ENCODE measurements at regions not wholly inside any gene's neighbourhood (a gene's known extent, or its start where the extent isn't known, plus 50 kb on each side); places are given as distances from the start of the nearest gene placed in this dataset.
A peak's percentile ranks its signal among the peaks of the same experiment; 100 is the strongest.
"Not testable (repeated sequence)": the region's sequence is repeated elsewhere in the genome, so short reads cannot be mapped to it uniquely, and the experiment has no call there.

DNA sequence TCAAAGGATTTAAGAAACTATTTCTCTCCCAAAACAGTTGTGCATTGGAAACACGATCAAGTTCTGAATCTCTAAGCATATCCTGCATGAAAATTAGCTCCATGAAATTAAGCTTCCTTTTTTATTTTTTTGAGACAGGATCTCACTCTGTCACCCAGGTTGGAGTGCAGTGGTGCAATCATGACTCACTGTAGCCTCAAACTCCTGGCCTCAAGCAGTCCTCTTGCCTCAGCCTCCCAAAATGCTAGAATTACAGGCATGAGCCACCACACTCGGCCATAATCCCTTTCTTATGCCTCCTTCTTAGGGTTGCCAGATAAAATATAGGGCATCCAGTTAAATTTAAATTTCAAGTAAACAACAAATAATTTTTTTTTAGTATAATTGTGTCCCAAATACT is 124.4 kb downstream of the ARL4C start:
- peak overlapping the region; percentile 81 for H3K4me3 Mint-ChIP-seq
- peaks cover 4% of the 10 kb centered on the region for H3K9me3 Mint-ChIP-seq
- no peaks in the 10 kb centered on the region for H3K27me3 Mint-ChIP-seq
- H3K36me3 Mint-ChIP-seq, result peaks cover 2% of the 10 kb centered on the region
- H3K27ac Mint-ChIP-seq, result peak overlapping the region; percentile 93
- H3K4me1 Mint-ChIP-seq, result peaks cover 86% of the 10 kb centered on the region

DNA sequence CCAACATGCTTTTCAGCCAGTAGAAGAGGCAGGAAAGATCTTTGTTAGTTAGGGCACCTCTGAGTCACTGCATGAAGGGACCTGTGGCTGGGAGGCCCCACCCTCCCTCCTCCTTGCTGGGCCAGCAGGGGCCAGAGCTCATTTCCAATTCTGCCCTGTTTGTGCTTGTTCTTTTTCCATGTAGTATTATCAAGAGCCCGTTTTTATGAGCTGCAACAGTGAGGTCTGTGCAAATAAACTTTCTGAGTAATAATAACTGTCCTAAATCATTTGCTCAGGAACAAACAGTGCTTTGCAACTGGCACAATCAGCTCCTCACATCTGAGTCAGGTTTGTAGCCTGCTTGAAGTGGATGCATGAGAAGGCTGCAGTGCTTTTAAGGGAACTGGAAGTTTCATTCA is 128.0 kb downstream of the ARL4C start:
- H3K4me1 Mint-ChIP-seq, result peaks cover 85% of the 10 kb centered on the region
- peak overlapping the region; percentile 38 for H3K4me3 Mint-ChIP-seq
- H3K27ac Mint-ChIP-seq, result peak overlapping the region; percentile 63
- peaks cover 4% of the 10 kb centered on the region for H3K9me3 Mint-ChIP-seq
- H3K27me3 Mint-ChIP-seq, result no peaks in the 10 kb centered on the region
- H3K36me3 Mint-ChIP-seq, result peaks cover 3% of the 10 kb centered on the region

DNA sequence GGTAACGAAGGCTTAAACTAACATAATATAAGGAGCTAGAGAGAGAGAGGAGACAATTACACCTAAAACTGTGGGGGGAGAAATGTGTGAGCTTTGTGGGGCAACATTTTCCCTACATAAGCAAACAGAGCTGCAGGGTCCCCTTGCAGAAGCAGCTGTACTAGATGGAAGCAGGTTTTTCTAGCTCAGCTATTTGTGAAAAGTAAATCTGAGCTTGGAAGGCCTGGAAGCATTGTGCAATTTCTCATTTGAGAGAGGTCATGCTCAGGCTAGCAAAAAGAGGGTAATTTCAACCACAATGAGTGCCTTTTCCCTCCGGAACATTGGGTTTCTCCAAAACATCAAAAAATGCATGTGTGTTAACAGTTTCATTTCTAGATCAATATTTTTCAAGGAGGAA is 130.0 kb downstream of the ARL4C start:
- H3K4me1 Mint-ChIP-seq, result peaks cover 76% of the 10 kb centered on the region
- peak overlapping the region; percentile 94 for H3K27ac Mint-ChIP-seq
- peak overlapping the region; percentile 27 for H3K4me3 Mint-ChIP-seq
- peaks cover 1% of the 10 kb centered on the region for H3K36me3 Mint-ChIP-seq
- H3K27me3 Mint-ChIP-seq, result no peaks in the 10 kb centered on the region
- H3K9me3 Mint-ChIP-seq, result no peaks in the 10 kb centered on the region

DNA sequence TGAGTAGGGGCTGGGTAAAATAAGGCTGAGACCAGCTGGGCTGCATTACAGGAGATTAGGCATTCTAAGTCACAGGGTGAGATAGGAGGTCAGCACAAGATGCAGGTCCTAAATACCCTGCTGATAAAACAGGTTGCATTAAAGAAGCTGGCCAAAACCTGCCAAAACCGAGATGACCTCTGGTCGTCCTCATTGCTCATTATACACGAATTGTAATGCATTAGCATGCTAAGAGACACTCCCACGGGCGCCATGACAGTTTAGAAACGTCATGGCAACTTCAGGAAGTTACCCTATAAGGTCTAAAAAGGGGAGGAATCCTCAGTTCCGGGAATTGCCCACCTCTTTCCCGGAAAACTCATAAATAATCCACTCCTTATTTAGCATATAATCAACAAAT is 132.2 kb downstream of the ARL4C start:
- Mint-ChIP-seq H3K9me3 (no peaks in the 10 kb centered on the region), H3K27me3 (no peaks in the 10 kb centered on the region), H3K36me3 (peaks cover 1% of the 10 kb centered on the region), H3K4me3 (no peak overlapping the region), H3K27ac (no peak overlapping the region), H3K4me1 (peaks cover 72% of the 10 kb centered on the region)

DNA sequence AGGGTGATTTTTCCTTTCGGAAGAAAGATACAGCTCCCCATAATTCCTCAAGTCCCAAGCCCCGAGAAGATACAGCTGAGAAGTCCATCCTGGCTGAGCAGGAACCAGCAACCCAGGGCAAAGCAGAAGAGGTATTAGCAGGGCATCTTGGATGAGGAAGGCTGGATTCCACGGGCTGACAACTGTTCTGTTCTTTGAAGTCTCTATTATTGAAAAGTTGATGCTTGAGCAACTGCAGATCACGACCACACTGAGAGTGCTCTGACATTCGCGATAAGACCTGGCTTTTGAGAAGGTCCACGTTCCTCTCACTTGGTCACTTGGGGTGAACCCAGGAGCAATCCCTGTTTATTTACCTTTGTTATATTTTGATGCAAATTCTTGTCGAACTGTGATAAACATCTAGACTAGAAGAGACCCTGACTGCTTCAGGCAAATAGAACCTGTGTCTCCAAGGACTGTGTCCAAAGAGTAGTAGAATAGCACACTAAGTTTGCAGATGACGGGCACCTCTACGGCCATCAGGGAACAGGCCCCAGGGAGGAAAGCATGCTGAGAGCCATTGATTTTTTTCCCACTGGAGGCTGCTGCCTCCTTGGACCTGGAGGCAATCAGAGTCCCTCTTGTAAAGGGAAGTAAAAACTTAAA is 133.1 kb downstream of the ARL4C start:
- H3K36me3 Mint-ChIP-seq, result peaks cover 1% of the 10 kb centered on the region
- H3K4me1 Mint-ChIP-seq, result peaks cover 68% of the 10 kb centered on the region
- no peak overlapping the region for H3K27ac Mint-ChIP-seq
- H3K4me3 Mint-ChIP-seq, result no peak overlapping the region
- H3K9me3 Mint-ChIP-seq, result peaks cover 6% of the 10 kb centered on the region
- H3K27me3 Mint-ChIP-seq, result no peaks in the 10 kb centered on the region

DNA sequence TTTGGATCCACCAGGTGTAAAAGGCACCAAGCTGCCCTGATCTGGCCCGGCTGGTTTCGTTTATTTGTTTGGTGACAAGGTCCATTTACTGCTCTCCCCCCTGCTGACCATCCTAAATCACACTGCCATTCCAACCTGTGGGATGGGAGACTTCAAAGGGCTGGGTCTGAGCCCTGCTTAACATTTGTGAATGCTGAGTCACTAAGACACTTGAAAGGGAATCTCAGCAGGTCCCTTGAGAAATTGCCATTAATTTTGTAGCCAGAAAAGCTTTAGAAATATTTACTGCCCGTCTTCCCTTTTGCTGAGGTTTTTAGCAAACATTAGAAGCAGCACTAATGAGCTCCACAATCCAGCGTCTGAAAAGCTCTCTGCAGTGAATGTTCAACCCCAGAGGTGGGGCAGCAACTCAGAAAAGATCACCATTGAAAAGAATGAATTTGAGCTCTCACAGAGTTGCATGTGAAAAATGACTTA is 133.8 kb downstream of the ARL4C start:
- Mint-ChIP-seq H3K9me3 (peaks cover 6% of the 10 kb centered on the region), H3K27me3 (no peaks in the 10 kb centered on the region)

DNA sequence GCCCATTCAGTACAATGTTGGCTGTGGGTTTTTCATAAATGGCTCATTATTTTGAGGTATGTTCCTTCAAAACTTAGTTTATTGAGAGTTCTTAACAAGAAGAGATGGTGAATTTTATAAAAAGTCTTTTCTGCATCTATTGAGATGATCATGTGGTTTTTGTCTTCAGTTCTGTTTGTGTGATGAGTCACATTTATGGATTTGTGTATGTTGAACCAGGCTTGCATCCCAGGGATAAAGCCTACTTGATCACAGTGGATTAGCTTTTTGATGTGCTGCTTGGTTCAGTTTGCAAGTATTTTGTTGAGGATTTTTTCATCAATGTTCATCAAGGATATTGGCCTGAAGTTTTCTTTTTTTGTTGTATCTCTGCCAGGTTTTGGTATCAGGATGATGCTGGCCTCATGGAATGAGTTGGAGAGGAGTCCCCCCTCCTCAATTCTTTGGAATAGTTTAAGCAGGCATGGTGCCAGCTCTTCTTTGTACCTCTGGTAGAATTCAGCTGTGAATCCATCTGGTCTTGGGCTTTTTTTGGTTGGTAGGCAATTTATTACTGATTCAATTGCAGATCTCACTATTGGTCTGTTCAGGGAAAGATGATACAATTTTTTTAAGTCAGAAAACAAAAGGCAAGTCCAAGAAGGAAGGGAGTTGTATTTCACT is 136.4 kb downstream of the ARL4C start:
- H3K36me3 Mint-ChIP-seq, H3K27me3 Mint-ChIP-seq, H3K4me3 Mint-ChIP-seq, H3K27ac Mint-ChIP-seq, H3K9me3 Mint-ChIP-seq: not testable (repeated sequence)
- H3K4me1 Mint-ChIP-seq, result peaks cover 57% of the 10 kb centered on the region

More for the DNA sequence above, 133.8 kb downstream of the ARL4C start:
- H3K27ac Mint-ChIP-seq, result peak overlapping the region; percentile 47
- H3K4me1 Mint-ChIP-seq, result peaks cover 61% of the 10 kb centered on the region
- no peak overlapping the region for H3K4me3 Mint-ChIP-seq
- H3K36me3 Mint-ChIP-seq, result peaks cover 1% of the 10 kb centered on the region

DNA sequence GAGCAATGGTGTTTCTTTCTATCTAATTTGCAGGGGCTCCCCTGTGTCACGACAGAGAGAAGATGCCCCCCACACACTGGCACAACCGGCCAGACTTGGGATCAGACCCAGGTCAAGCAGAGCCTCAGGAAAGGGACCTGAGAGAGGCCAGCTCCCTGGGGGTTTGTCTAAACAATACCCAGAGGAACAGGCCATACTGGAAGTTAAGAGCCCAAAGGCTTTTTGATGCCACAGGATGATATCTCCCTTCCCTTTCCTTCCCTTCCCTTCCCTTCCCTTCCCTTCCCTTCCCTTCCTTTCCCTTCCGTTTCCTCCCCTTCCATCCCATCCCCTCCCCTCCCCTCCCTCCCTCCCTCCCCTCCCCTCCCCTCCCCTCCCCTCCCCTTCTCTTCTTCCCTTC is 139.2 kb downstream of the ARL4C start:
- Mint-ChIP-seq H3K27me3 (no peaks in the 10 kb centered on the region), H3K36me3 (peaks cover 4% of the 10 kb centered on the region), H3K4me1 (peaks cover 48% of the 10 kb centered on the region), H3K27ac (no peak overlapping the region), H3K9me3 (peaks cover 13% of the 10 kb centered on the region), H3K4me3 (no peak overlapping the region)

DNA sequence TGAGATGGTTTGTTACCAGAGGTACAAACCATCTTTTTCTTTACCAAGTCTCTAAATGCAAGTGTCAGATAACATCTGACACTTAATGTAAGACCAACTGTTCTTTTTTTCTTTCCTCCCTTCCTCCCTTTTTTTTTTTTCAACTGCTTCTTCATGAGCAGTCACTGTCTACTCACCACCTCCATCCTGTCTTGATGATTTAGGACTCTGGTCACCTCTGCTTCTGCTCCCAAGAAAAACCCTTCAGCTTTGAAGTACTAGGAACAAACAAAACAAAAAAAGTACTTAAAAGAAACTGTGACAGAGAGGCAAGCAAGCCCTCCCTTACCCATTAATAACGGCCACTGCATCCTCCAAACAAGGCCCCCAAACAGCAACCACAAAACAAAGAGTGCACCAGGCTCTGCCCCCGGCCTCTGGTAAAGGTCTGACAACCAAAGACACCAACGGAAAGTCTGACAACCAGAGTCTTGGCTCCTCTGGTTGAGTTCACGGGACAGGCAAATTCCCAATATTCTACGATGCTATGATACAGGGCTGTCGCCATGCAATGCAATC is 141.0 kb downstream of the ARL4C start:
- peaks cover 41% of the 10 kb centered on the region for H3K4me1 Mint-ChIP-seq
- no peaks in the 10 kb centered on the region for H3K27me3 Mint-ChIP-seq
- H3K9me3 Mint-ChIP-seq, result peaks cover 18% of the 10 kb centered on the region
- H3K27ac Mint-ChIP-seq, result no peak overlapping the region
- no peak overlapping the region for H3K4me3 Mint-ChIP-seq
- peaks cover 4% of the 10 kb centered on the region for H3K36me3 Mint-ChIP-seq

DNA sequence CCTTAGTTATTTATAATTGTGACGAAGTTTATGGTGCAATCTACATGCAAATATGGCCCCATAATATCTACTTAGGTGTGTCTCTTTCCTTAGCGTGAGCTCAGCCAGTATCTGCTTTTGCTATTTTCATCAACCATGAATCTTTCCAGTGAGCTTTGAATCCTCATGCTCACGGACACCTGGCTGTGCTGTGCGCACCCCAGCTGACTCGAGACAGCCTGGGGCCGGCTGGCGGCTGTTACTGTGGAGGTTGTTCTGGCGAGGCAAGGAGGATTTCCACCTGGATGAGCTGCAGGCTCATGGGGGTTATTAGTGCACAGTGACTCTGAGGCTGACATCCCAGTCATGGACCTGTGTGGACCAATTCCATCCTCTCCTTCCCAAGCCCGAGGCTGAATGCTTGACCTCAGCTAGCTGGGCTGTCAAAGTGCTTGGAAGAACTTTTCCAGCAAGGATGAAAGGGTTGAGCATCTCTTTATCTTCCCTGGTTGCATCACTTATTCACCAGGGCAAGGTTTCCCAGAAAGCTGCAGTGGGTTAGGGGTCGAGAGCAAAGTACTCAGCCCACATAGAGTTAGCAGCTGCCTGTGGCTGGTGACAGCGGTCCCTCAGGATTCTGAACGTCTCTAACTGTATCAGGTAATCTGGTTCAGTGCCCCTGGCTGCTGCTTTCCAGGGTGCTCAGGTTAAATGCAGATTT is 141.7 kb downstream of the ARL4C start:
- Mint-ChIP-seq H3K36me3 (peaks cover 4% of the 10 kb centered on the region), H3K27ac (no peak overlapping the region), H3K27me3 (no peaks in the 10 kb centered on the region), H3K4me1 (peaks cover 34% of the 10 kb centered on the region), H3K9me3 (peaks cover 18% of the 10 kb centered on the region), H3K4me3 (no peak overlapping the region)

DNA sequence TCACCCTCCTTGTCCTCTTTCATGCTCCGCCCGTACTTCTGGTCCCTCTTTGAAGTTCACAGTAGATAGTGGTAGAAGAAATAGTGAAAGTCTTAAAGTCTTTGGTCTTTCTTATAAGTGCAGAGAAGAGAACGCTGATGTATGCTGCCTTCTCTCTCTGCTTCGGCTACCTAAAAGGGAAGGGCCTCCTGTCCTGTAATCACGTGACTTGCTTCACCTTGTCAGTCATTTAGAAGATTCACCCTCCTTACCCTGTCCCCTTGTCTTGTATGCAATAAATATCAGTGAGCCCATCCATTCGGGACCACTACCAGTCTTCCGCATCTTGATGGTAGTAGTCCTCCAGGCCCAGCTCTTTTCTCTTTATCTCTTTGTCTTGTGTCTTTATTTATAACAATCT is 144.6 kb downstream of the ARL4C start:
- peaks cover 38% of the 10 kb centered on the region for H3K4me1 Mint-ChIP-seq
- H3K27me3 Mint-ChIP-seq, result no peaks in the 10 kb centered on the region
- H3K4me3 Mint-ChIP-seq, result no peak overlapping the region
- no peak overlapping the region for H3K27ac Mint-ChIP-seq
- peaks cover 4% of the 10 kb centered on the region for H3K36me3 Mint-ChIP-seq
- peaks cover 11% of the 10 kb centered on the region for H3K9me3 Mint-ChIP-seq

DNA sequence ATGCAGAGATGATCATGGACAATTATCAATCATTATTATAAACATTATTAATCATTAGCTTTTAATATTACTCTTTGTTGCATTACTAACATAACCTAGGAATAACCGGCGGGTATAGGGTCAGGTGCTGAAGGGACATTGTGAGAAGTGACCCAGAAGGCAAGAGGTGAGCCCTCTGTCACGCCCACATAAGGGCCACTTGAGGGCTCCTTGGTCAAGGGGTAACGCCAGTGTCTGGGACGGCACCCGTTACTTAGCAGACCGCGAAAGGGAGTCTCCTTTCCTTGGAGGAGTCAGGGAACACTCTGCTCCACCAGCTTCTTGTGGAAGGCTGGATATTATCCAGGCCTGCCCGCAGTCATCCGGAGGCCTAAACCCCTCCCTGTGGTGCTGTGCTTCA is 145.0 kb downstream of the ARL4C start:
- not testable (repeated sequence) for H3K36me3 Mint-ChIP-seq, H3K27ac Mint-ChIP-seq, H3K27me3 Mint-ChIP-seq, H3K4me3 Mint-ChIP-seq
- peaks cover 40% of the 10 kb centered on the region for H3K4me1 Mint-ChIP-seq
- H3K9me3 Mint-ChIP-seq, result peaks cover 11% of the 10 kb centered on the region

DNA sequence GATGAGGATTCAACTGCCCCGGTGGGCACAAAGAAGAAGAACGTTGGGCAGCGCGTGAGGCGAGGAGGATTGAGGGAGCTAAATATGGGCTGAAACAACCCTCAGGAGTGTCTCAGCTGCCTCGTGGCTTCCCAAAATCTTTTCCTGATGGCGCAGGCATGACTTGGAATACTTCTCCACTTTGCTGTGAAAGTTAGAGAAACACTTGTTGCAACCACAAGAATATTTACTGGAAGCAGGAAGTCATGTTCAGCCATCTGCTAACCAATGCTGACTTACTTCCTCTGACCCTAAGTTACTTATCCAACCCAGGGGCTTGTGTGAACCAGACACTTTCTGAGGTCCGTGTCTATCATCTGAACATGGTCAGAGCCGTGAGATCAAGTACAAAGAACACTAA is 148.8 kb downstream of the ARL4C start:
- H3K27ac Mint-ChIP-seq, result no peak overlapping the region
- H3K4me1 Mint-ChIP-seq, result peaks cover 39% of the 10 kb centered on the region
- peaks cover 9% of the 10 kb centered on the region for H3K9me3 Mint-ChIP-seq
- H3K27me3 Mint-ChIP-seq, result no peaks in the 10 kb centered on the region
- H3K4me3 Mint-ChIP-seq, result no peak overlapping the region
- H3K36me3 Mint-ChIP-seq, result peaks cover 2% of the 10 kb centered on the region

DNA sequence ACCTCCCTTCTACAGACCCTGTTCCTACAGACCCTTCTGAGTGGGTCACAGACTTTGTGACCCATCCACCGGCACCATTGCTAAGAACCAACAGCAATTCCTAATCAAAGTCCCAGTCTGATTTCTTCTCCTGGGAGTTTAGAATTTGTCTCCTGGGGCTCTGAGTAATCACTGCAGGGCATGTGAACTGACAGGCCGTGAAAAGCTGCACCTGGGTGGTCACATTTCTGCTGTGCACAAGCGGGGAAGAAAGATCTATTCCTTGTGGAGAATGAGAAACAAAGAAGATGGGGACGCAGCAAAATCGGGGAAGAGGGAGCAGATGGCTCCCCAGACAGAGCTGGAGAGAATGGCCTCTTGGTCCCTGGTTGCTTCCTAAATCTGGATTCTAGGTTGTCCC is 151.0 kb downstream of the ARL4C start:
- Mint-ChIP-seq H3K27ac (no peak overlapping the region), H3K27me3 (no peaks in the 10 kb centered on the region), H3K9me3 (no peaks in the 10 kb centered on the region), H3K4me3 (no peak overlapping the region), H3K4me1 (peaks cover 39% of the 10 kb centered on the region), H3K36me3 (no peaks in the 10 kb centered on the region)

DNA sequence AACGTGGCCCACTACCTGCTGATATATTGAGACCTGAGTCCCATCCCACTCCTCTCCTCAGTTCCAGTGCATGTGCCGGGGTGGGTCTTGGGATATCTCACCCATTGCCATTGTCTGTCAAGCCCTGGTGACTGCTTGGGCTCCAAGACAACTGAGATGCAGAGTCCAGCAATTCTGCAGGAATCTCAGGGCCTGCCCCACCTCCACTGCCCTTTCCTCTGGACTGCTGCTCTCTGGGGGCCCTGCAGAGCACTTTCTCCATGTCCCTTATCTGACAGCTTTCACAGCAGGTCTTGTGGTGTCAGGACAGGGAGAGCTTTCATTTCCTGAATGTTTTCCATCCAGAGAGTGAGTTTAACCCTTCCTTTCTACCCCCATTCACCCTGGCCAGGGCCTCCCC is 152.9 kb downstream of the ARL4C start:
- Mint-ChIP-seq H3K9me3 (peaks cover 2% of the 10 kb centered on the region), H3K4me3 (no peak overlapping the region), H3K4me1 (peaks cover 39% of the 10 kb centered on the region), H3K27me3 (no peaks in the 10 kb centered on the region), H3K27ac (no peak overlapping the region), H3K36me3 (peaks cover 3% of the 10 kb centered on the region)

DNA sequence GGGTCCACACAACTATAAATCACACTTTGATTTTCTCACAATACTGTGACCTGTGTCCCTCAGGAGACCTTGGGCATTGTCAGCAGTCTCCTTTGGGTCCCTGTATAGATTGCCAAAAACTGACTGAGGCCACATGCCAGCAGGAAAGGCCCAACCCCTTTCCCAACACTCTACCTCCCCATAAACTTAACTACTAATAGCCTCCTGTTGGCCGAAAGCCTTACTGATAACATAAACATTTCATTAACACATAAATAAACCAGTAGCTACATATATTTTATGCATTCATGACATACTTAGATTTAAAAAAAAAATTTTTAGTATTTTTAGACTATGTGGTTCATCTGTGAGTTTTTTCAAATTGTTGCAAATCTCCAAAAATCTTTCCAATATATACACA is 153.5 kb downstream of the ARL4C start:
- no peak overlapping the region for H3K4me3 Mint-ChIP-seq
- no peaks in the 10 kb centered on the region for H3K27me3 Mint-ChIP-seq
- peaks cover 5% of the 10 kb centered on the region for H3K9me3 Mint-ChIP-seq
- H3K27ac Mint-ChIP-seq, result no peak overlapping the region
- peaks cover 34% of the 10 kb centered on the region for H3K4me1 Mint-ChIP-seq
- H3K36me3 Mint-ChIP-seq, result peaks cover 4% of the 10 kb centered on the region

All from activated naive CD4-positive, alpha-beta T cell treated with anti-CD3 and anti-CD28 coated beads, Interleukin-2, amount 50 U/mL, for 24 hours (primary cell).